Esophagus squamous epithelium (tissue), 4 donors: ENCODE measurements at regions not wholly inside any gene's neighbourhood (a gene's known extent, or its start where the extent isn't known, plus 50 kb on each side); places are given as distances from the start of the nearest gene placed in this dataset.

Experiments used
- CTCF ChIP-seq, 6 experiments: fragments of 450-650 bp in 4 of 6; fragments of 200-600 bp in 2 of 6; sonication (generic) in 2 of 6; IDR thresholded peaks; one replicate each; pipeline ENCODE4 v1.5.1; 2016 to 2019; ENCODE audit warnings: antibody characterized with exemption in 6 of 6, mild to moderate bottlenecking in 4 of 6, moderate library complexity in 4 of 6
- POLR2A ChIP-seq, 4 donors: fragments of 450-650 bp; IDR thresholded peaks; one replicate each; pipeline ENCODE4 v1.6.1; 2017; ENCODE audit warnings: antibody characterized with exemption in 4 of 4, mild to moderate bottlenecking in 4 of 4, moderate library complexity in 3 of 4

- no peak for TF ChIP-seq CTCF (IDR thresholded peaks at IDR 0.05)
- TF ChIP-seq POLR2A (IDR thresholded peaks at IDR 0.05), result no peak
Observed at GRCh38 chrX:47710252-47710651, 51.3 kb upstream of the UXT start.
